ENCODE measurements at regions not wholly inside any gene's neighbourhood (a gene's known extent, or its start where the extent isn't known, plus 50 kb on each side); places are given as distances from the start of the nearest gene placed in this dataset.

- TF ChIP-seq POLR2A (IDR thresholded peaks at IDR 0.05) (no peak), CTCF (IDR thresholded peaks at IDR 0.05) (no peak)
These were observed 63.0 kb upstream of the FZD8 start for GRCh38 chr10:35705051-35705450.
